ENCODE measurements at regions not wholly inside any gene's neighbourhood (a gene's known extent, or its start where the extent isn't known, plus 50 kb on each side); places are given as distances from the start of the nearest gene placed in this dataset.

GRCh38 chr2:150625741-150626140 is 138.3 kb upstream of the RND3 start:
- TF ChIP-seq TCF12 (IDR thresholded peaks at IDR 0.05; ENCODE audit: low read depth) (no peak), TEAD4 (IDR thresholded peaks at IDR 0.05) (no peak), CREB1 (IDR thresholded peaks at IDR 0.05; ENCODE audit: low read depth) (no peak), USF1 (IDR thresholded peaks at IDR 0.05) (no peak), CEBPB (IDR thresholded peaks at IDR 0.05) (no peak), YY1 (IDR thresholded peaks at IDR 0.05; ENCODE audit: low read depth) (no peak), EGR1 (IDR thresholded peaks at IDR 0.05) (no peak), NFIC (IDR thresholded peaks at IDR 0.05) (no peak), MAX (IDR thresholded peaks at IDR 0.05) (no peak)

- TF ChIP-seq RAD21 (IDR thresholded peaks at IDR 0.05; ENCODE audit: low read depth), result no peak
- TF ChIP-seq EGR1 (IDR thresholded peaks at IDR 0.05), result no peak
- TF ChIP-seq NFIC (IDR thresholded peaks at IDR 0.05), result no peak
- TF ChIP-seq REST (IDR thresholded peaks at IDR 0.05; ENCODE audit: low read depth), result no peak
- TF ChIP-seq TAF1 (IDR thresholded peaks at IDR 0.05; ENCODE audit: low read depth), result no peak
- TF ChIP-seq TEAD4 (IDR thresholded peaks at IDR 0.05), result no peak
- TF ChIP-seq CREB1 (IDR thresholded peaks at IDR 0.05; ENCODE audit: low read depth), result no peak
- TF ChIP-seq MAX (IDR thresholded peaks at IDR 0.05), result no peak
- TF ChIP-seq YY1 (IDR thresholded peaks at IDR 0.05; ENCODE audit: low read depth), result no peak
- TF ChIP-seq FOXM1 (IDR thresholded peaks at IDR 0.05; ENCODE audit: borderline replicate concordance, low read depth), result no peak
- TF ChIP-seq ZBTB7A (IDR thresholded peaks at IDR 0.05; ENCODE audit: low read depth), result no peak
- no peak for TF ChIP-seq CEBPB (IDR thresholded peaks at IDR 0.05)
Measured at GRCh38 chr2:150625303-150625702, 137.8 kb upstream of the RND3 start.

- no peak for TF ChIP-seq YY1 (IDR thresholded peaks at IDR 0.05; ENCODE audit: low read depth)
- no peak for TF ChIP-seq USF1 (IDR thresholded peaks at IDR 0.05)
- no peak for TF ChIP-seq TEAD4 (IDR thresholded peaks at IDR 0.05)
- TF ChIP-seq NFIC (IDR thresholded peaks at IDR 0.05), result no peak
- no peak for TF ChIP-seq RAD21 (IDR thresholded peaks at IDR 0.05; ENCODE audit: low read depth)
- TF ChIP-seq EGR1 (IDR thresholded peaks at IDR 0.05), result no peak
- no peak for TF ChIP-seq TAF1 (IDR thresholded peaks at IDR 0.05; ENCODE audit: low read depth)
- no peak for TF ChIP-seq EP300 (IDR thresholded peaks at IDR 0.05; ENCODE audit: borderline replicate concordance)
- TF ChIP-seq CEBPB (IDR thresholded peaks at IDR 0.05), result no peak
- no peak for TF ChIP-seq TCF12 (IDR thresholded peaks at IDR 0.05; ENCODE audit: low read depth)
Measured at GRCh38 chr2:150624001-150624401, 136.5 kb upstream of the RND3 start.

- no peak for TF ChIP-seq NFIC (IDR thresholded peaks at IDR 0.05)
Measured at GRCh38 chr2:150621526-150622213, 134.2 kb upstream of the RND3 start.

- TF ChIP-seq TEAD4 (IDR thresholded peaks at IDR 0.05) (no peak), TAF1 (IDR thresholded peaks at IDR 0.05; ENCODE audit: low read depth) (no peak), CEBPB (IDR thresholded peaks at IDR 0.05) (no peak), FOXM1 (IDR thresholded peaks at IDR 0.05; ENCODE audit: borderline replicate concordance, low read depth) (no peak), YY1 (IDR thresholded peaks at IDR 0.05; ENCODE audit: low read depth) (no peak), EP300 (IDR thresholded peaks at IDR 0.05; ENCODE audit: borderline replicate concordance) (no peak), USF1 (IDR thresholded peaks at IDR 0.05) (no peak), RAD21 (IDR thresholded peaks at IDR 0.05; ENCODE audit: low read depth) (no peak), NFIC (IDR thresholded peaks at IDR 0.05) (no peak), TCF12 (IDR thresholded peaks at IDR 0.05; ENCODE audit: low read depth) (no peak), REST (IDR thresholded peaks at IDR 0.05; ENCODE audit: low read depth) (no peak), CREB1 (IDR thresholded peaks at IDR 0.05; ENCODE audit: low read depth) (no peak), MAX (IDR thresholded peaks at IDR 0.05) (no peak), EGR1 (IDR thresholded peaks at IDR 0.05) (no peak), ZBTB7A (IDR thresholded peaks at IDR 0.05; ENCODE audit: low read depth) (no peak)
Measured at GRCh38 chr2:150620855-150621254, 133.4 kb upstream of the RND3 start.
